GM21390 (cell line): ENCODE measurements at regions not wholly inside any gene's neighbourhood (a gene's known extent, or its start where the extent isn't known, plus 50 kb on each side); places are given as distances from the start of the nearest gene placed in this dataset.

Source experiments
- ATAC-seq: cut with Tn5 transposase; IDR thresholded peaks from one replicate; pipeline ENCODE4 v1.9.1; 2021; ENCODE audit not compliant: unreplicated experiment

DNA sequence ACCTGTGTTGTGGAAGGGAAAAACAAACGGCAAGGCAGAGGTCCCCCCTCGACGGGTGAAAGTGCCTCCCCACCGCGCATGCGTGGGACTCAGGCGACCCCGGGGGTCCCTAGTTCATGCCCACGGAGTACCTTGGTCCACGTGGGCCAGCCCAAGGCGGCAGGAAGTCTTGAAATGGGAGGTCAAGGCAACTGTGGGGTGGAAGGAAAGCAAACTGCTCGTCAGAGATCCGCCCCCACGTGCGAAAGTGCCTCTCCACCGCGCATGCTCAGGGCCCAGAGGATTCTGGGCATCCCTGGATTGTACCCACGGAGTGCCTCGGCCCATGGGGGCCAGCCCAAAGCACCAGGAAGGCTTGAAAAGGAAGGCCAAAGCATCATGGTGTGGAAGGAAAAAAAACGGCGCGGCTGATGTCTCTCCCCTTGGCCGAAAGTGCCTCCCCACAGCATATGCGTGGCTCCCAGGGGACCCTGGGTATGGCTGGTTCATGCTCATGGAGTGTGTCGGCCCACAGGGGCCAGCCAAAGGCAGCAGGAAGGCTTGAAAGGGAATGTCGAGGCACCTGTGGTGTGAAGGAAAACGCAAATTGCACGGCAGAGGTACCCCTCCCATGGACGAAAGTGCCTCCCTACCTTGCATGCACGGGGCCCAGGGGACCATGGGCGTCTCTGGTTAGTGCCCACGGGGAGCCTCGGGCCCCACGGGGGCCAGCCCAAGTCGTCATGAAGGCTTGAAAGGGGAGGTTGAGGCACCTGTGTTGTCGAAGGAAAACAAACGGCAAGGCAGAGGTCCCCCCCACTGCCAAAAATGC, 369.7 kb downstream of the ALG10 start:
- ATAC-seq = no peak

DNA sequence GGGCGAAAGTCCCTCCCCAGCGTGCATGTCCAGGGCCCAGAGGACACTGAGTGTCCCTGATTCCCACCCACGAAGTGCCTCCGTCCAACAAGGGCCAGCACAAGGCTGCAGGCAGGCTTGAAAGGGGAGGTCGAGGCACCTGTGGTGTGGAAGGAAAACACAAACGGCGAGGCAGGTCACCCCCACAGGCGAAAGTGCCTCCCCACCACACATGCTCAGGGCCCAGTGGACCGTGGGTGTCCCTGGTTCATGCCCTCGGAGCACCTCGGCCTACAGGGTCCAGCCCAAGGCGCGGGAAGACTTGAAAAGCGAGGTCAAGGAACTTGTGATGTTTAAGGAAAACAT, 370.4 kb downstream of the ALG10 start:
- ATAC-seq = no peak

GRCh38 chr12:34393086-34393820, 371.0 kb downstream of the ALG10 start:
- no peak for ATAC-seq

- ATAC-seq = no peak
Observed at GRCh38 chr12:34393821-34394150, 371.5 kb downstream of the ALG10 start.

DNA sequence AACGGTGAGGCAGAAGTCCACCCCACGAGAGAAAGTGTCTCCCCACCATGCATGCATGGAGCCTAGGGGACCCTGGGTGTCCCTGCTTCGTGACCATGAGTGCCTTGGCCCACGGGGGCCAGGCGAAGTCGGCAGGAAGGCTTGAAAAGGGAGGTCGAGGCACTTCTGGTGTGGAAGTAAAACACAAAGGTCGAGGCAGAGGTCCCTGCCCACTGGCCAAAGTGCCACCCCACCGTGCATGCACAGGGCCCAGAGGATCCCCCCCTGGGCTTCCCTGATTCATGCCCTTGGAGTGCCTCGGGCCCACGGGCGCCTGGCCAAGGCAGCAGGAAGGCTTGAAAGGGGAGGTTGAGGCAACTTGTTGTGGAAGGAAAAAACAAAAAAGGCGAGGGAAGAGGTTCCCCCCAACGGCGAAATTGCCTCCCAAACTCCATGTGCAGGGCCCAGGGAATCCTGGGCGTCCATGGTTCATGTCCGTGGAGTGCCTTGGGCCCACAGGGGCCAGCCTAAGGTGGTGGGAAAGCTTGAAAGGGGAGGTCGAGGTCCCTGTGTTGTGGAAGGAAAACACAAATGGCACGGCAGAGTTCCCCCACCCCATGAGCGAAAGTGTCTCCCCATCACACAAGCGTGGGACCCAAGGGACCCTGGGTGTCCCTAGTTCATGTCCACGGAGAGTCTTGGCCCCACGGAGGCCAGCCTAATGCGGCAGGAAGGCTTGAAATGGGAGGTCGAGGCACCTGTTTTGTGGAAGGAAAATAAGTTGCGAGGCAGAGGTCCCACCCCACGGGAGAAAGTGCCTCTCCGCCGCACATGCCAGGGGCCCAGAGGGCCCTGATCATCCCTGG, 372.1 kb downstream of the ALG10 start:
- no peak for ATAC-seq

GRCh38 chr12:34395056-34396005, 373.0 kb downstream of the ALG10 start:
- no peak for ATAC-seq

- no peak for ATAC-seq
Observed at GRCh38 chr12:34396006-34396860, 373.9 kb downstream of the ALG10 start.

DNA sequence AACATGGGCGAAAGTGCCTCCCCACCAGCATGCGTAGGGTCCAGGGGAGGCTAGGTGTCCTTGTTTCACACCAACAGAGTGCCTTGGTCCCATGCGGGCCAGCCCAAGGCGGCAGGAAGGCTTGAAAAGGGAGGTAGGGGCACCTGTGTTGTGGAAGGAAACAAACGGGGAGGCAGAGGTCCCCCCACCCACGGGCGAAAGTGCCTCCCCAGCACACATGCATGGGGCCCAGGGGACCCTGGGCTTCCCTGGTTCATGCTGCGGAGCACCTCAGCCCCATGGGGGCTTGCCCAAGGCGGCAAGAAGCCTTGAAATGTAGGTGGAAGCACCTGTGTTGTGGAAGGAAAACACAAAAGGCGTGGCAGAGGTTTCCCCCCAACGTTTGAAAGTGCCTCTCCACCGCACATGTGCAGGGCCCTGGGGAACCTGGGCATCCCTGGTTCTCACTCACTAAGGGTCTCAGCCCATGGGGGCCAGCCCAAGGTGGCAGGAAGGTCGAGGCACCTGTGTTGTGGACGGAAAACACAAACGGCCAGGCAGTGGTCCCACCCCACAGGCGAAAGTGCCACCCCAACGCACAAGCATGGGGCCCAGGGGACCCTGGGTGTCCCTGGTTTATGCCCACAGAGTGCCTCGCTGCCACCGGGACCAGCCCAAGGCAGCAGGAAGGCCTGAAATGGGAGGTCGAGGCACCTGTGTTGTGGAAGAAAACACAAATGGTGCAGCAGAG, 374.7 kb downstream of the ALG10 start:
- no peak for ATAC-seq

GRCh38 chr12:34397591-34398365, 375.5 kb downstream of the ALG10 start:
- no peak for ATAC-seq

DNA sequence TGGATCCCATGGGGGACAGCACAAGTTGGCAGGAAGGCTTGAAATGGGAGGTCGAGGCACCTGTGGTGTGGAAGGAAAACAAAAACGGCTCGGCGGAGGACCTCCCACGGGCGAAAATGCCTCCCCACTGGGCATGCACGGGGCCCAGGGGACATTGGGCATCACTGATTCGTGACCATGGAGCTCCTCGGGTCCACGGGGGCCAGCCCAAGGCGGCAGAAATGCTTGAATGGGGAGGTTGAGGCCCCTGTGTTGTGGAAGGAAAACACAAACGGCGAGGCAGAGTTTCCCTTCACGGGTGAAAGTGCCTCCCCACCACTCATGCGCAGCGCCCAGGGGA, 376.0 kb downstream of the ALG10 start:
- ATAC-seq = no peak

DNA sequence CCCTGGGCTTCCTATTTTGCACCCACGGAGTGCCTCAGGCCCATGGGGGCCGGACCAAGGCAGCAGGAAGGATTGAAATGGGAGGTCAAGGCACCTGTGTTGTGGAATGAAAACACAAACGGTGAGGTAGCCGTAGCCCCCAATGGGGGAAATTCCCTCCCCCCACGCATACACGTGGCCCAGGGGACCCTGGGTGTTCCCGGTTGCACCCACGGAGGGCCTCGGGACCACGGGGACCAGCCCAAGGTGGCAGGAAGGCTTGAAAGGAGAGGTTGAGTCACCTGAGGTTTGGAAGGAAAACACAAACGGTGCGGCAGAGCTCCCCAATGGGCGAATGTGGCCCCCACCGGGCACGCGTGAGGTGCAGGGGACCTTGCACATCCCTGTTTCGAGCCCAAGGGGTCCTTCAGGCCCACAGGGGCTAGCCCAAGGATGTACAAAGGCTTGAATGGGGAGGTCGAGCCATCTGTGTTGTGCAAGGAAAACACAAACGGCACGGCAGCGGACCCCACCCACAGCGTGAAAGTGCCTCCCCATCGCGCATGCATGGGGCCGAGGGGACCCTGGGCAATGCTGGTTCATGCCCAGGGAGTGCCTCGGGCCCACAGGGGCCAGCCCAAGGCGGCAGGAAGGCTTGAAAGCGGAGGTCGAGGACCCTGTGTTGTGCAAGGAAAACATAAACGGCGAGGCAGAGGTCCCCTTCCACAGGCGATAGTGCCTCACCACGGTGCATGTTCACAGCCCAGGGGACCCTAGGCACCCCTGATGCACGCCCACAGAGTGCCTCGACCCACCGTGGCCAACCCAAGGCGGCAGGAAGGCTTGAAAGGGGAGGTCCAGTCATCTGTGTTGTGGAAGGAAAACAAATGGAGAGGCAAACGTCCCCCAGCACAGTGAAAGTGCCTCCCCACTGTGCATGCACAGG, 376.7 kb downstream of the ALG10 start:
- no peak for ATAC-seq

DNA sequence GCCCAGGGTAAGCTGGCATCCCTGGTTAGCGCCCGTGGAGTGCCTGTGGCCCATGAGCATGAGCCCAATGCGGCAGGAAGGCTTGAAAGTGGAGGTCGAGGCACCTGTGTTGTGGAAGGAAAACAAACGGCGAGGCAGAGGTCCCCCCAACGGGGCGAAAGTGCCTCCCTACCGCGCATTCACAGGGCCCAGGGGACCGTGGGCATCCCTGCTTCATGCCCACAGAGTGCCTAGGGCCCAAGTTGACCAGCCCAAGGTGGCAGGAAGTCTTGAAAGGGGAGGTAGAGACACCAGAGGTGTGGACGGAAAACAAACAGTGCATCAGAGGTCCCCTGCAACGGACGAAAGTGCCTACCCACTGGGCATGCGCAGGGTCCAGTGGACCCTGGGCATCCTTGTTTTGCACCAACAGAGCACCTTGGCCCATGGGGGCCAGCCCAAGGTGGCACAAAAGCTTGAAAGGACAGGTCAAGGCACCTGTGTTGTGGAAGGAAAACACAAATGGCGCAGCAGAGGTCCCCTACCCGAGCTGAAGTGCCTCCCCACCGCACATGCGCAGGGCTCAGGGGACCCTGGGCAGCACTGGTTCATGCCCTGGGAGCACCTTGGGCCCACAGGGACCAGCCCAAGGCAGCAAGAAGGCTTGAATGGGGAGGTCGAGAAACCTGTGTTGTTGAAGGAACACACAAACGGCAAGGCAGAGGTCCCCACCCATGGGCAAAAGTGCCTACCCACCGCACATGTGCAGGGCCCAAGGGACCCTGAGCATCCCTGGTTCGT, 377.5 kb downstream of the ALG10 start:
- ATAC-seq = no peak

GRCh38 chr12:34400411-34400881, 378.1 kb downstream of the ALG10 start:
- no peak for ATAC-seq

DNA sequence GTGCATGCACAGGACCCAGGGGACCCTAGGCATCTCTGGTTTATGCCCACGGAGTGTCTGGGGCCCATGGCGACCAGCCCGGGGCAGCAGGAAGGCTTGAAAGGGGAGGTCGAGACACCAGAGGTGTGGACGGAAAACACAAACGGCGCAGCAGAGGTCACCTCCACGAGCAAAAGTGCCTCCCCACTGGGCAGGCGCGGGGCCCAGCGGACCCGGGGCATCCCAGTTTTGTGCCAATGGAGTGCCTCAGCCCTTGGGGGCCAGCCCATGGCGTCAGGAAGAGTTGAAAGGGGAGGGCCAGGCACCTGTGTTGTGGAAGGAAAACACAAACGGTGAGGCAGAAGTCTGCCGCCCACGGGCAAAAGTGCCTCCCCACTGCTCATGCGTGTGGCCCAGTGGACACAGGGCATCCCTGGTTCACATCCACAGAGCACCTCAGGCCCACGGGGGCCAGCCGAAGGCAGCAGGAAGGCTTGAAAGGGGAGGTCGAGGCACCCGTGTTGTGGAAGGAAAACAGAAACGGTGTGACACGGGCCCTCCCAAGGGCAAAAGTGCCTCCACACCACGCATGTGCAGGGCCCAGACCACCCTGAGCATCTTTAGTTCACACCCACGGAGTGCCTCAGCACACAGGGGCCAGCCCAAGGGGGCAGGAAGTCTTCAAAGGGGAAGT, 378.8 kb downstream of the ALG10 start:
- ATAC-seq = no peak

- no peak for ATAC-seq
Observed at GRCh38 chr12:34401659-34402227, 379.4 kb downstream of the ALG10 start.
